PC-9 (cell line): ENCODE measurements at regions not wholly inside any gene's neighbourhood (a gene's known extent, or its start where the extent isn't known, plus 50 kb on each side); places are given as distances from the start of the nearest gene placed in this dataset.

Source experiments
- EZH2 ChIP-seq: fragments of 200-600 bp; sonication (generic); IDR thresholded peaks from 2 replicates; pipeline ENCODE4 v1.8.0; 2017; ENCODE audit warnings: antibody characterized with exemption, low read depth
- TF ChIP-seq, protein P1 (sequence below): fragments of 200-600 bp; sonication (generic); conservative IDR thresholded peaks from 2 replicates; pipeline ENCODE4 v1.6.1; 2017; ENCODE audit warnings: mixed run types, antibody characterized with exemption, mild to moderate bottlenecking, moderate library complexity

DNA sequence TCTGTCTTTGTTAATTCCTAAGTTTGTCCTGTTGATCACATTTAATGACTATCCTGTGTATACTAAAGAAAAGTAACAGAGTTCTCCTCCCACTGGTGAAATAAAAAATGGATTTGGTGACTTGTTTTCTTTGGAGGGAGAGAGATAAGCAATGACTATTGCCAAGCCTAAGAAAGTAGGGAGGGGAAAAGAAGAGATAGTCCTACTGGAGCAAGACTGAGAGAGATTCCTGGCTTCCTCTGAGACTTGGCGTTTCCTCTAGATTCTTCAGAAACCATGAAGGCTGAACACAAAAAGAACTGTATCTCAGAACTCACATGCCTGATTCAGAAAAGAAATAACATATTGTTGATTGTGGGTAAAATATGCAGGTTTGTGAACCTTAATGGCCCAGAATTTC, 406.5 kb downstream of the FOXO1 start:
- TF ChIP-seq, protein P1, sequence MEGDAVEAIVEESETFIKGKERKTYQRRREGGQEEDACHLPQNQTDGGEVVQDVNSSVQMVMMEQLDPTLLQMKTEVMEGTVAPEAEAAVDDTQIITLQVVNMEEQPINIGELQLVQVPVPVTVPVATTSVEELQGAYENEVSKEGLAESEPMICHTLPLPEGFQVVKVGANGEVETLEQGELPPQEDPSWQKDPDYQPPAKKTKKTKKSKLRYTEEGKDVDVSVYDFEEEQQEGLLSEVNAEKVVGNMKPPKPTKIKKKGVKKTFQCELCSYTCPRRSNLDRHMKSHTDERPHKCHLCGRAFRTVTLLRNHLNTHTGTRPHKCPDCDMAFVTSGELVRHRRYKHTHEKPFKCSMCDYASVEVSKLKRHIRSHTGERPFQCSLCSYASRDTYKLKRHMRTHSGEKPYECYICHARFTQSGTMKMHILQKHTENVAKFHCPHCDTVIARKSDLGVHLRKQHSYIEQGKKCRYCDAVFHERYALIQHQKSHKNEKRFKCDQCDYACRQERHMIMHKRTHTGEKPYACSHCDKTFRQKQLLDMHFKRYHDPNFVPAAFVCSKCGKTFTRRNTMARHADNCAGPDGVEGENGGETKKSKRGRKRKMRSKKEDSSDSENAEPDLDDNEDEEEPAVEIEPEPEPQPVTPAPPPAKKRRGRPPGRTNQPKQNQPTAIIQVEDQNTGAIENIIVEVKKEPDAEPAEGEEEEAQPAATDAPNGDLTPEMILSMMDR, result no peak
- TF ChIP-seq EZH2, result no peak
